WERI-Rb-1 (cell line): ENCODE measurements at regions not wholly inside any gene's neighbourhood (a gene's known extent, or its start where the extent isn't known, plus 50 kb on each side); places are given as distances from the start of the nearest gene placed in this dataset.

Source experiments
- DNase-seq: peaks from one replicate; pipeline ENCODE4 v3.0.0-alpha.2; 2020
- H3K27ac ChIP-seq: fragments of 250-450 bp; sonication (Bioruptor Pico); 2 replicates; pipeline ENCODE4 v1.5.1; 2020; ENCODE audit warnings: mild to moderate bottlenecking, moderate library complexity
- H3K27me3 ChIP-seq: fragments of 250-450 bp; sonication (Bioruptor Pico); 2 replicates; pipeline ENCODE4 v1.5.1; 2021; ENCODE audit warnings: mild to moderate bottlenecking, low read depth, moderate library complexity; ENCODE audit not compliant: insufficient read depth, severe bottlenecking
- H3K36me3 ChIP-seq: fragments of 250-450 bp; sonication (Bioruptor Pico); 2 replicates; pipeline ENCODE4 v1.5.1; 2020; ENCODE audit warnings: mild to moderate bottlenecking, moderate library complexity
- H3K4me3 ChIP-seq: 2 replicates; pipeline ENCODE4 v1.5.1; 2011; ENCODE audit warnings: low read depth, mild to moderate bottlenecking, control low read depth, low read length
- H3K9me3 ChIP-seq: fragments of 250-450 bp; sonication (Bioruptor Pico); 2 replicates; pipeline ENCODE4 v1.5.1; 2021; ENCODE audit warnings: mild to moderate bottlenecking, moderate library complexity; ENCODE audit not compliant: severe bottlenecking
- TF ChIP-seq, protein P1 (sequence below): IDR thresholded peaks from 2 replicates; pipeline ENCODE4 v1.5.1; 2011; ENCODE audit warnings: low read depth, mild to moderate bottlenecking, control low read depth, inconsistent platforms, low read length

GRCh38 chr2:37862620-37863019 is 62.5 kb upstream of the RMDN2 start:
- TF ChIP-seq, protein P1, sequence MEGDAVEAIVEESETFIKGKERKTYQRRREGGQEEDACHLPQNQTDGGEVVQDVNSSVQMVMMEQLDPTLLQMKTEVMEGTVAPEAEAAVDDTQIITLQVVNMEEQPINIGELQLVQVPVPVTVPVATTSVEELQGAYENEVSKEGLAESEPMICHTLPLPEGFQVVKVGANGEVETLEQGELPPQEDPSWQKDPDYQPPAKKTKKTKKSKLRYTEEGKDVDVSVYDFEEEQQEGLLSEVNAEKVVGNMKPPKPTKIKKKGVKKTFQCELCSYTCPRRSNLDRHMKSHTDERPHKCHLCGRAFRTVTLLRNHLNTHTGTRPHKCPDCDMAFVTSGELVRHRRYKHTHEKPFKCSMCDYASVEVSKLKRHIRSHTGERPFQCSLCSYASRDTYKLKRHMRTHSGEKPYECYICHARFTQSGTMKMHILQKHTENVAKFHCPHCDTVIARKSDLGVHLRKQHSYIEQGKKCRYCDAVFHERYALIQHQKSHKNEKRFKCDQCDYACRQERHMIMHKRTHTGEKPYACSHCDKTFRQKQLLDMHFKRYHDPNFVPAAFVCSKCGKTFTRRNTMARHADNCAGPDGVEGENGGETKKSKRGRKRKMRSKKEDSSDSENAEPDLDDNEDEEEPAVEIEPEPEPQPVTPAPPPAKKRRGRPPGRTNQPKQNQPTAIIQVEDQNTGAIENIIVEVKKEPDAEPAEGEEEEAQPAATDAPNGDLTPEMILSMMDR = no peak
- no peak overlapping the region for H3K4me3 ChIP-seq
- H3K9me3 ChIP-seq = peaks cover 11% of the 10 kb centered on the region
- no peaks in the 10 kb centered on the region for H3K36me3 ChIP-seq
- DNase-seq = no peak
- no peak overlapping the region for H3K27ac ChIP-seq
- H3K27me3 ChIP-seq = no peaks in the 10 kb centered on the region

- TF ChIP-seq, protein P1 = no peak
- no peak for DNase-seq
- no peak overlapping the region for H3K4me3 ChIP-seq
- peaks cover 4% of the 10 kb centered on the region for H3K9me3 ChIP-seq
- H3K36me3 ChIP-seq = no peaks in the 10 kb centered on the region
- H3K27me3 ChIP-seq = no peaks in the 10 kb centered on the region
- H3K27ac ChIP-seq = no peak overlapping the region
These were observed 60.9 kb upstream of the RMDN2 start for GRCh38 chr2:37864217-37864616.

DNA sequence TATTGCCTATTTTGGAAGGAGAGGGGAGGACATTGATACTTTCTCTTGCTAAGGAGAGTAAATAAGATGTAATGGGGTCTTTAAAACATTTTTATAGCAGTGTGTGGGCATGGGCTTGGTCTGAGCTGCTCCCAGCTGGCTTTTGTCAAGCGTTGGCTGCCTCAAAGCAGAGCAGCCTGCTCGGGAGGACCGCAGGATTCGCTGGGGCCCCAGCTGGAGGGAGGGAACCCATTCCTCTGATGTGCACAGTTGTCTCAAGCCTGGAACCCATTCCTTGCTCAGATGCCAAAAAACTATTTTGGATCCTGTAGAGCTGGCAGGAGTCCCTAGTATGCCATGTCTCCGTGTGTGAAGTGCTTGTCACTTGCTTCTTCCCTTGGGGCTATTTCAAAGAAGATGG is 59.4 kb upstream of the RMDN2 start:
- Histone ChIP-seq H3K27me3 (no peaks in the 10 kb centered on the region), H3K9me3 (no peaks in the 10 kb centered on the region), H3K27ac (no peak overlapping the region), H3K4me3 (no peak overlapping the region), H3K36me3 (no peaks in the 10 kb centered on the region)
- DNase-seq = no peak
- TF ChIP-seq, protein P1 = no peak

- TF ChIP-seq, protein P1 = no peak
- Histone ChIP-seq H3K4me3 (no peak overlapping the region), H3K27me3 (no peaks in the 10 kb centered on the region), H3K27ac (no peak overlapping the region), H3K9me3 (no peaks in the 10 kb centered on the region), H3K36me3 (no peaks in the 10 kb centered on the region)
- no peak for DNase-seq
These were observed 58.7 kb upstream of the RMDN2 start for GRCh38 chr2:37866171-37866934.

- no peak overlapping the region for H3K27ac ChIP-seq
- no peaks in the 10 kb centered on the region for H3K9me3 ChIP-seq
- no peak for DNase-seq
- TF ChIP-seq, protein P1 = no peak
- H3K4me3 ChIP-seq = no peak overlapping the region
- H3K36me3 ChIP-seq = no peaks in the 10 kb centered on the region
- no peaks in the 10 kb centered on the region for H3K27me3 ChIP-seq
These were observed 57.9 kb upstream of the RMDN2 start for GRCh38 chr2:37867166-37867565.

DNA sequence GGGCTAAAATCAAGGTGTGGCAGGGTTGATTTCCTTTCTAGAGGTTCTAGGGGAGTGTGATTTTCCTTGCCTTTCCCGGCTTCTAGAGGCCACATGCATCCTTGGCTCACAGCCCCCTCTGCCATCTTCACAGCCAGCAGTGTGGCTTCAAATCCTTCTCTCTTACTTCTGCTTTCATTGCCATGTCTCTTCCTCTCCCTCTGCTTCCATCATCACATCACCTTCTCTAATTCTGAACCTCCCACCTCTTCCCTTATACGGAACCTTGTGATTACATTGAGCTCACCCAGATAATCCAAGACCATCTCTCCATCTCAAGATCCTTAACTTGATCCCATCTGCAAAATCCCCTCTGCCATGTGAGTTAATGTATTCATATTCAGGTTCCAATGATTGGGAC is 56.2 kb upstream of the RMDN2 start:
- H3K36me3 ChIP-seq = no peaks in the 10 kb centered on the region
- DNase-seq = no peak
- no peaks in the 10 kb centered on the region for H3K27me3 ChIP-seq
- H3K9me3 ChIP-seq = no peaks in the 10 kb centered on the region
- no peak overlapping the region for H3K27ac ChIP-seq
- TF ChIP-seq, protein P1 = no peak
- H3K4me3 ChIP-seq = no peak overlapping the region
